Astrocyte (in vitro differentiated cells and primary cell): ENCODE measurements at regions not wholly inside any gene's neighbourhood (a gene's known extent, or its start where the extent isn't known, plus 50 kb on each side); places are given as distances from the start of the nearest gene placed in this dataset.

ENCODE experiments used
- DNase-seq: peaks from one replicate; pipeline ENCODE4 v3.0.0-alpha.2; 2010; ENCODE audit warnings: low read depth
- FAIRE-seq: peaks from 2 replicates; lab custom pipeline; 2011; peaks lifted over from hg19 to GRCh38; lab: Jason Lieb, UNC
- H2AFZ ChIP-seq: 2 replicates; pipeline ENCODE4 v1.6.0; 2012; ENCODE audit warnings: low read depth, low read length, inconsistent platforms
- H3K27ac ChIP-seq: 2 replicates; pipeline ENCODE4 v1.5.1; 2011; ENCODE audit warnings: low read depth, low read length, inconsistent platforms
- H3K27me3 ChIP-seq: 2 replicates; pipeline ENCODE4 v1.6.0; 2011; ENCODE audit warnings: low read length, inconsistent platforms; ENCODE audit not compliant: insufficient read depth
- H3K36me3 ChIP-seq: 2 replicates; pipeline ENCODE4 v1.5.1; 2011; ENCODE audit warnings: low read length, inconsistent platforms; ENCODE audit not compliant: insufficient read depth
- H3K4me1 ChIP-seq: 2 replicates; pipeline ENCODE4 v1.5.1; 2011; ENCODE audit warnings: low read length, inconsistent platforms; ENCODE audit not compliant: insufficient read depth
- H3K4me2 ChIP-seq: 2 replicates; pipeline ENCODE4 v1.6.0; 2012; ENCODE audit warnings: low read length, inconsistent platforms
- H3K4me3 ChIP-seq: 2 replicates; pipeline ENCODE4 v1.5.1; 2011; ENCODE audit warnings: low read depth, mild to moderate bottlenecking, low read length, inconsistent platforms; ENCODE audit not compliant: insufficient read depth
- H3K79me2 ChIP-seq: 2 replicates; pipeline ENCODE4 v1.6.0; 2012; ENCODE audit warnings: mild to moderate bottlenecking, low read length, inconsistent platforms; ENCODE audit not compliant: insufficient read depth
- H3K9ac ChIP-seq: 2 replicates; pipeline ENCODE4 v1.6.0; 2012; ENCODE audit warnings: mild to moderate bottlenecking, low read length, inconsistent platforms
- H3K9me3 ChIP-seq: 2 replicates; pipeline ENCODE4 v1.5.1; 2012; ENCODE audit warnings: low read depth, mild to moderate bottlenecking, low read length, inconsistent platforms; ENCODE audit not compliant: insufficient read depth
- H4K20me1 ChIP-seq: 2 replicates; pipeline ENCODE4 v1.6.0; 2012; ENCODE audit warnings: low read length, inconsistent platforms; ENCODE audit not compliant: insufficient read depth
- H3K27ac Mint-ChIP-seq: one replicate; pipeline ENCODE4 v1.8.0; 2021; ENCODE audit warnings: mild to moderate bottlenecking, mixed read lengths; ENCODE audit not compliant: unreplicated experiment
- H3K27me3 Mint-ChIP-seq: one replicate; pipeline ENCODE4 v1.8.0; 2021; ENCODE audit warnings: low read depth, mixed read lengths; ENCODE audit not compliant: unreplicated experiment
- H3K36me3 Mint-ChIP-seq: one replicate; pipeline ENCODE4 v1.8.0; 2021; ENCODE audit warnings: low read depth, mixed read lengths; ENCODE audit not compliant: unreplicated experiment
- H3K4me1 Mint-ChIP-seq: one replicate; pipeline ENCODE4 v1.8.0; 2021; ENCODE audit warnings: low read depth, mixed read lengths; ENCODE audit not compliant: unreplicated experiment
- H3K4me3 Mint-ChIP-seq: one replicate; pipeline ENCODE4 v1.8.0; 2021; ENCODE audit warnings: mild to moderate bottlenecking, moderate library complexity, mixed read lengths; ENCODE audit not compliant: unreplicated experiment
- H3K9me3 Mint-ChIP-seq: one replicate; pipeline ENCODE4 v1.8.0; 2021; ENCODE audit warnings: mild to moderate bottlenecking, mixed read lengths; ENCODE audit not compliant: unreplicated experiment
- CTCF ChIP-seq: IDR thresholded peaks from 2 replicates; pipeline ENCODE4 v1.5.1; 2011; ENCODE audit warnings: low read depth, mild to moderate bottlenecking, inconsistent platforms, low read length, moderate library complexity; ENCODE audit not compliant: insufficient read depth
- EZH2 ChIP-seq: IDR thresholded peaks from 2 replicates; pipeline ENCODE4 v1.6.1; 2012; ENCODE audit warnings: mild to moderate bottlenecking, low read length, inconsistent platforms; ENCODE audit not compliant: insufficient read depth

GRCh38 chr10:124303662-124304418 lies 114.9 kb downstream of the OAT start:
- DNase-seq (no peak), FAIRE-seq (no peak)
- Mint-ChIP-seq H3K36me3 (no peaks in the 10 kb centered on the region), H3K27me3 (peaks cover 10% of the 10 kb centered on the region), H3K27ac (no peak overlapping the region), H3K9me3 (peaks cover 13% of the 10 kb centered on the region), H3K4me3 (no peak overlapping the region), H3K4me1 (no peaks in the 10 kb centered on the region)
- Histone ChIP-seq H3K36me3 (no peaks in the 10 kb centered on the region), H3K27ac (no peak overlapping the region), H3K4me3 (no peak overlapping the region), H3K79me2 (no peaks in the 10 kb centered on the region), H3K4me2 (no peak overlapping the region), H3K9ac (no peak overlapping the region), H3K27me3 (no peaks in the 10 kb centered on the region), H3K9me3 (peaks cover 8% of the 10 kb centered on the region), H4K20me1 (no peaks in the 10 kb centered on the region), H3K4me1 (no peaks in the 10 kb centered on the region), H2AFZ (no peak overlapping the region)
- TF ChIP-seq CTCF (no peak), EZH2 (no peak)

GRCh38 chr10:124302951-124303505 lies 115.7 kb downstream of the OAT start:
- H3K4me3 Mint-ChIP-seq = no peak overlapping the region
- Histone ChIP-seq H3K27me3 (no peaks in the 10 kb centered on the region), H3K27ac (no peak overlapping the region), H4K20me1 (no peaks in the 10 kb centered on the region), H3K9me3 (peaks cover 8% of the 10 kb centered on the region), H2AFZ (no peak overlapping the region), H3K9ac (no peak overlapping the region), H3K79me2 (no peaks in the 10 kb centered on the region), H3K4me1 (no peaks in the 10 kb centered on the region), H3K4me2 (no peak overlapping the region), H3K36me3 (no peaks in the 10 kb centered on the region), H3K4me3 (no peak overlapping the region)
- no peak for DNase-seq
- no peak overlapping the region for H3K27ac Mint-ChIP-seq
- peaks cover 13% of the 10 kb centered on the region for H3K9me3 Mint-ChIP-seq
- TF ChIP-seq EZH2 (no peak), CTCF (no peak)
- H3K27me3 Mint-ChIP-seq = peaks cover 10% of the 10 kb centered on the region
- FAIRE-seq = no peak
- H3K36me3 Mint-ChIP-seq = no peaks in the 10 kb centered on the region
- H3K4me1 Mint-ChIP-seq = no peaks in the 10 kb centered on the region

- H3K27ac Mint-ChIP-seq = no peak overlapping the region
- no peaks in the 10 kb centered on the region for H3K4me1 Mint-ChIP-seq
- Histone ChIP-seq H3K27ac (no peak overlapping the region), H3K9me3 (peaks cover 8% of the 10 kb centered on the region), H4K20me1 (no peaks in the 10 kb centered on the region), H2AFZ (no peak overlapping the region), H3K4me3 (no peak overlapping the region), H3K4me1 (no peaks in the 10 kb centered on the region), H3K36me3 (no peaks in the 10 kb centered on the region), H3K27me3 (no peaks in the 10 kb centered on the region), H3K79me2 (no peaks in the 10 kb centered on the region), H3K9ac (no peak overlapping the region), H3K4me2 (no peak overlapping the region)
- no peak for FAIRE-seq
- peaks cover 1% of the 10 kb centered on the region for H3K36me3 Mint-ChIP-seq
- DNase-seq = no peak
- TF ChIP-seq CTCF (no peak), EZH2 (no peak)
- H3K4me3 Mint-ChIP-seq = no peak overlapping the region
- peaks cover 17% of the 10 kb centered on the region for H3K9me3 Mint-ChIP-seq
- peaks cover 6% of the 10 kb centered on the region for H3K27me3 Mint-ChIP-seq
Observed at GRCh38 chr10:124301736-124302135, 117.0 kb downstream of the OAT start.
